OCI-LY7 (cell line): ENCODE measurements at regions not wholly inside any gene's neighbourhood (a gene's known extent, or its start where the extent isn't known, plus 50 kb on each side); places are given as distances from the start of the nearest gene placed in this dataset.

Experiments used
- EZH2phosphoT487 ChIP-seq: fragments of 200-600 bp; sonication (generic); IDR thresholded peaks from 2 replicates; pipeline ENCODE4 v1.6.1; 2018; ENCODE audit warnings: low read depth, borderline replicate concordance, mild to moderate bottlenecking, mixed run types, antibody characterized with exemption, low read length, moderate library complexity, mixed read lengths
- TF ChIP-seq, protein P1 (sequence below): fragments of 200-600 bp; sonication (generic); conservative IDR thresholded peaks from 2 replicates; pipeline ENCODE4 v1.5.1; 2014; ENCODE audit warnings: mild to moderate bottlenecking, antibody characterized with exemption, low read length, moderate library complexity, mixed read lengths

DNA sequence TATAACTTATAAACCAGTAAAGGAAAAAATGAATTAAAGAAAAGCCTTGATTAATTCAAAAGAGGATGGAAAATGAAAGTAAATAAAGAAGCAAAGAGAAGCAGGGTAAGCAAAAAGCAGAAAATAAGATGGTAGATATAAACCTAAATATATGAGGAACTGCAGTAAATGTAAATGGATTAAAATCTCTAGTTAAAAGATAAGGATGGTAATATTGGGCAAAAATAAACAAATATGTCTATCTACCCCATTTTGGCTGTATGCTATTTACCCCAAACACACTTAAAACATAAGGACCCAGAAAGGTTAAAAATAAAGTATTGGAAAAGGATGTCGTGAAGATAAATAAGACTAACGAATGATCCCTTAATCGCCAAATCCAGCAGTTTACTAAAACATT is 161.9 kb downstream of the FOXD2 start:
- TF ChIP-seq, protein P1, sequence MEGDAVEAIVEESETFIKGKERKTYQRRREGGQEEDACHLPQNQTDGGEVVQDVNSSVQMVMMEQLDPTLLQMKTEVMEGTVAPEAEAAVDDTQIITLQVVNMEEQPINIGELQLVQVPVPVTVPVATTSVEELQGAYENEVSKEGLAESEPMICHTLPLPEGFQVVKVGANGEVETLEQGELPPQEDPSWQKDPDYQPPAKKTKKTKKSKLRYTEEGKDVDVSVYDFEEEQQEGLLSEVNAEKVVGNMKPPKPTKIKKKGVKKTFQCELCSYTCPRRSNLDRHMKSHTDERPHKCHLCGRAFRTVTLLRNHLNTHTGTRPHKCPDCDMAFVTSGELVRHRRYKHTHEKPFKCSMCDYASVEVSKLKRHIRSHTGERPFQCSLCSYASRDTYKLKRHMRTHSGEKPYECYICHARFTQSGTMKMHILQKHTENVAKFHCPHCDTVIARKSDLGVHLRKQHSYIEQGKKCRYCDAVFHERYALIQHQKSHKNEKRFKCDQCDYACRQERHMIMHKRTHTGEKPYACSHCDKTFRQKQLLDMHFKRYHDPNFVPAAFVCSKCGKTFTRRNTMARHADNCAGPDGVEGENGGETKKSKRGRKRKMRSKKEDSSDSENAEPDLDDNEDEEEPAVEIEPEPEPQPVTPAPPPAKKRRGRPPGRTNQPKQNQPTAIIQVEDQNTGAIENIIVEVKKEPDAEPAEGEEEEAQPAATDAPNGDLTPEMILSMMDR: no peak
- no peak for TF ChIP-seq EZH2phosphoT487
